Lung (tissue), 11 donors: ENCODE measurements at regions not wholly inside any gene's neighbourhood (a gene's known extent, or its start where the extent isn't known, plus 50 kb on each side); places are given as distances from the start of the nearest gene placed in this dataset.

Experiments used
- ATAC-seq: fragments of 200-7000 bp; cut with Tn5 transposase; one replicate; pipeline ENCODE4 v1.9.1; 2020; ENCODE audit warnings: moderate number of reproducible peaks; ENCODE audit not compliant: insufficient read depth, low FRiP score
- DNase-seq, 3 donors: peaks; one replicate each; pipeline ENCODE4 v3.0.0-alpha.2; 2013 to 2017
- H3K27ac ChIP-seq, 2 donors: one replicate each; pipeline ENCODE4 v1.5.1; 2013; ENCODE audit warnings: mild to moderate bottlenecking in 2 of 2, moderate library complexity in 2 of 2, control low read depth in 1 of 2, inconsistent platforms in 1 of 2, low read depth in 1 of 2, low read length in 1 of 2
- H3K27me3 ChIP-seq, 3 donors: one replicate each; pipeline ENCODE4 v1.5.1; 2013; ENCODE audit warnings: low read length in 2 of 3; ENCODE audit not compliant: control insufficient read depth in 3 of 3, insufficient read depth in 3 of 3
- H3K36me3 ChIP-seq, 4 donors: one replicate each; pipeline ENCODE4 v1.5.1; 2013; ENCODE audit warnings: low read length in 4 of 4, mild to moderate bottlenecking in 1 of 4, moderate library complexity in 1 of 4; ENCODE audit not compliant: control insufficient read depth in 4 of 4, insufficient read depth in 4 of 4
- H3K4me1 ChIP-seq, 5 donors: one replicate each; pipeline ENCODE4 v1.5.1; 2013; ENCODE audit warnings: low read length in 5 of 5, mild to moderate bottlenecking in 2 of 5, moderate library complexity in 1 of 5; ENCODE audit not compliant: control insufficient read depth in 5 of 5, insufficient read depth in 5 of 5
- H3K4me3 ChIP-seq: one replicate; pipeline ENCODE4 v1.5.1; 2013; ENCODE audit warnings: mild to moderate bottlenecking, control low read depth, moderate library complexity
- H3K9ac ChIP-seq, 2 donors: one replicate each; pipeline ENCODE4 v1.5.1; 2013; ENCODE audit warnings: low read length in 2 of 2, control low read depth in 1 of 2; ENCODE audit not compliant: insufficient read depth in 1 of 2
- H3K9me3 ChIP-seq, 4 donors: one replicate each; pipeline ENCODE4 v1.5.1; 2013; ENCODE audit warnings: low read length in 3 of 4, mild to moderate bottlenecking in 1 of 4, moderate library complexity in 1 of 4; ENCODE audit not compliant: control insufficient read depth in 4 of 4, insufficient read depth in 3 of 4
- CTCF ChIP-seq: IDR thresholded peaks from 2 replicates; pipeline ENCODE4 v1.5.1; 2012; ENCODE audit warnings: mild to moderate bottlenecking; ENCODE audit errors: control extremely low read depth, extremely low read depth
- WGBS, 2 donors: extraction: QIAGEN DNeasy Blood & Tissue Kit; methylation state at CpG; one replicate each; pipeline ENCODE4 v1.1.7; 2013; 5-methylcytosine and 5-hydroxymethylcytosine counted together
- donor health status: control.
- donor health status: control.
- donor health status: Bipolar disorder and iron deficiency.
- donor health status: healthy.
- donor health status: DM: yes; HTN: yes; CAD: no.

- Histone ChIP-seq H3K27ac (no peak overlapping the region), H3K4me1 (no peaks in the 10 kb centered on the region), H3K27me3 (no peaks in the 10 kb centered on the region), H3K9ac (no peak overlapping the region), H3K9me3 (no peaks in the 10 kb centered on the region), H3K36me3 (no peaks in the 10 kb centered on the region), H3K4me3 (no peak overlapping the region)
- no peak for ATAC-seq
- no peak for TF ChIP-seq CTCF
- no peak for DNase-seq
These were observed 89.3 kb upstream of the CCDC80 start for GRCh38 chr3:112730210-112730609.

GRCh38 chr3:112721231-112721630 is 80.3 kb upstream of the CCDC80 start:
- Histone ChIP-seq H3K27me3 (peaks cover 0 to 3% (median 0%) of the 10 kb centered on the region in 3 donors), H3K4me1 (no peaks in the 10 kb centered on the region), H3K9me3 (no peaks in the 10 kb centered on the region), H3K36me3 (no peaks in the 10 kb centered on the region), H3K4me3 (no peak overlapping the region), H3K9ac (no peak overlapping the region), H3K27ac (no peak overlapping the region)
- no peak for DNase-seq
- TF ChIP-seq CTCF: no peak
- no peak for ATAC-seq
- 83 to 85% methylated on average over 4 of the region's 4 CpGs for WGBS, 2 donors

- no peak for ATAC-seq
- no peak overlapping the region for H3K27ac ChIP-seq
- peaks cover 0 to 3% (median 0%) of the 10 kb centered on the region in 3 donors for H3K27me3 ChIP-seq
- H3K9ac ChIP-seq: no peak overlapping the region
- no peaks in the 10 kb centered on the region for H3K4me1 ChIP-seq
- 89 to 91% methylated on average over 1 of the region's 1 CpG for WGBS, 2 donors
- no peak for DNase-seq
- no peaks in the 10 kb centered on the region for H3K9me3 ChIP-seq
- no peak for TF ChIP-seq CTCF
- H3K36me3 ChIP-seq: no peaks in the 10 kb centered on the region
- H3K4me3 ChIP-seq: no peak overlapping the region
These were observed 78.0 kb upstream of the CCDC80 start for GRCh38 chr3:112718967-112719366.

- no peak for DNase-seq
- Histone ChIP-seq H3K9me3 (no peaks in the 10 kb centered on the region), H3K9ac (no peak overlapping the region), H3K27ac (no peak overlapping the region), H3K4me3 (no peak overlapping the region), H3K4me1 (no peaks in the 10 kb centered on the region), H3K27me3 (peaks cover 0 to 3% (median 0%) of the 10 kb centered on the region in 3 donors), H3K36me3 (no peaks in the 10 kb centered on the region)
- 30 to 83% methylated on average over 1 of the region's 1 CpG for WGBS, 2 donors
- TF ChIP-seq CTCF: no peak
- no peak for ATAC-seq
These were observed 77.6 kb upstream of the CCDC80 start for GRCh38 chr3:112718516-112718915.
